ENCODE measurements at regions not wholly inside any gene's neighbourhood (a gene's known extent, or its start where the extent isn't known, plus 50 kb on each side); places are given as distances from the start of the nearest gene placed in this dataset.

DNA sequence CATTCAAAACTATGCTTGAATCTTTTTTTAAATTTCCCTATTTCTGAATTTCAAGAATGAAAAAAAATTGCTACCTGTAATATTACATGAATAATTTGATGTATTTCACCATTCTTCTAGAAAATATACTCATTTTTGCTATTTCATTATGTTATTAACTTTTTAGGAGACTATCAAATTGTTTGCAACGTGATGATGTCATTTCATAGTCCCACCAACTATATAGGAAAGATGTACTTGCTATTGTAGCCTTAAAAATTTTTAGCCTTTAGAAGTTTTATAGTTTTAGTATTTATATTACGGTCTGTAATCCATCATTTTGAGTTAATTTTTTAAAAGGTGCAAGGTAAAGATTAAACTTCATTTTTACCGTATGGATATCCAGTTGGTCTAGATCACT, 81.4 kb upstream of the AHI1 start:
- no peak for TF ChIP-seq EZH2 (IDR thresholded peaks at IDR 0.05; ENCODE audit: borderline replicate concordance, low read depth, low read length, severe bottlenecking)
- TF ChIP-seq, protein P1, sequence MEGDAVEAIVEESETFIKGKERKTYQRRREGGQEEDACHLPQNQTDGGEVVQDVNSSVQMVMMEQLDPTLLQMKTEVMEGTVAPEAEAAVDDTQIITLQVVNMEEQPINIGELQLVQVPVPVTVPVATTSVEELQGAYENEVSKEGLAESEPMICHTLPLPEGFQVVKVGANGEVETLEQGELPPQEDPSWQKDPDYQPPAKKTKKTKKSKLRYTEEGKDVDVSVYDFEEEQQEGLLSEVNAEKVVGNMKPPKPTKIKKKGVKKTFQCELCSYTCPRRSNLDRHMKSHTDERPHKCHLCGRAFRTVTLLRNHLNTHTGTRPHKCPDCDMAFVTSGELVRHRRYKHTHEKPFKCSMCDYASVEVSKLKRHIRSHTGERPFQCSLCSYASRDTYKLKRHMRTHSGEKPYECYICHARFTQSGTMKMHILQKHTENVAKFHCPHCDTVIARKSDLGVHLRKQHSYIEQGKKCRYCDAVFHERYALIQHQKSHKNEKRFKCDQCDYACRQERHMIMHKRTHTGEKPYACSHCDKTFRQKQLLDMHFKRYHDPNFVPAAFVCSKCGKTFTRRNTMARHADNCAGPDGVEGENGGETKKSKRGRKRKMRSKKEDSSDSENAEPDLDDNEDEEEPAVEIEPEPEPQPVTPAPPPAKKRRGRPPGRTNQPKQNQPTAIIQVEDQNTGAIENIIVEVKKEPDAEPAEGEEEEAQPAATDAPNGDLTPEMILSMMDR (IDR thresholded peaks at IDR 0.05; ENCODE audit: borderline replicate concordance, extremely low read depth, low read length, poor library complexity, severe bottlenecking), result no peak
